ENCODE measurements at regions not wholly inside any gene's neighbourhood (a gene's known extent, or its start where the extent isn't known, plus 50 kb on each side); places are given as distances from the start of the nearest gene placed in this dataset.

DNA sequence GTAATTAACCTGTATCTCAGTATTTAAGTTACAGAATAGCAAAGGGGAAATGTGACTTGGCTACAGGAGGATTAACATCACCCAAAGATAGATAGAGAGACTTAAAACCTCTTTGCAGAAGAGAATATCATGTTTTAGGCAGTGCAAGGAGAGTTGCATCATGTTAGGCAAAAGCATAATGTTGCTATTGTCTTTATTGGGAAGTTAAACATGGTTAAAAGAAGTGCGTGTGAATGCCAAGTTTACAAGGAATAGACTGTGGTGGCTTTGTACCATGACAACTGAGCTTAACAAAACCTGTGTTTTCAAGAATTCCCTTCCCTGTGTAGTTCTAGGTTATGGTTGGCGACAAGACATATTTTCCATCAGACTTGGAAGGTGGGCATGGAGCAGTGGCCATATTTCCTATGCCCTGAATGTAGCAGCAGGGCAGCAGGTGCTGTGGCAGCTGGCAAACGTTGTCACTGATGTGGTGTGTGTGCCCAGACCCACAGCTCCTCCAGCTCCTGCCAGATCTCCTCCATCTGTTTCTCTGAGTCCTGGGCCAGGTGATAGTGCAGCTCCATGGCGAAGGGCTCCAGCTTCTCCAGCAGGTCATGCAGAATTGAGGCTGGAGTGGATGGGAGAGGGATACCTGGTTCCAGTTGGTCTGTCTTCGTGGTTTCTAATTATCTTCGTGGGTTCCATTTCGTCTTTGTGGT, 163.3 kb downstream of the QRSL1 start:
- H3K27ac ChIP-seq, result no peak overlapping the region
- no peaks in the 10 kb centered on the region for H3K27me3 ChIP-seq
- 67 to 75% (median 69%) methylated on average over 7 of the region's 7 CpGs for WGBS, 5 donors
- H3K4me1 ChIP-seq, result peaks cover 3 to 12% (median 6%) of the 10 kb centered on the region in 4 donors
- no peaks in the 10 kb centered on the region for H3K9me3 ChIP-seq
- intact Hi-C loops (cut with DNase I; ENCODE audit: low total_unique reads), result no loop called here
- H3K4me3 ChIP-seq, result no peak overlapping the region
- H3K36me3 ChIP-seq, result no peaks in the 10 kb centered on the region
- DNase-seq, result no peak
- no peak for TF ChIP-seq POLR2AphosphoS5 (IDR thresholded peaks at IDR 0.05)
- no peak for TF ChIP-seq POLR2A (IDR thresholded peaks at IDR 0.05)
- no peak for TF ChIP-seq EP300 (IDR thresholded peaks at IDR 0.05)
- no peak for TF ChIP-seq CTCF (IDR thresholded peaks at IDR 0.05)

- 84 to 93% (median 87%) methylated on average over 8 of the region's 8 CpGs for WGBS, 5 donors
- Histone ChIP-seq H3K4me3 (no peak overlapping the region), H3K27ac (peak overlapping the region in 1 of 5 donors; percentile 17), H3K9me3 (no peaks in the 10 kb centered on the region), H3K4me1 (peaks cover 3 to 15% (median 11%) of the 10 kb centered on the region in 4 donors), H3K36me3 (no peaks in the 10 kb centered on the region), H3K27me3 (no peaks in the 10 kb centered on the region)
- intact Hi-C loops (cut with DNase I; ENCODE audit: low total_unique reads), result no loop called here
- no peak for TF ChIP-seq EP300 (IDR thresholded peaks at IDR 0.05)
- DNase-seq, result peak in 1 of 2 donors; percentile 36
These were observed 161.6 kb downstream of the QRSL1 start for GRCh38 chr6:106790935-106791334.

DNA sequence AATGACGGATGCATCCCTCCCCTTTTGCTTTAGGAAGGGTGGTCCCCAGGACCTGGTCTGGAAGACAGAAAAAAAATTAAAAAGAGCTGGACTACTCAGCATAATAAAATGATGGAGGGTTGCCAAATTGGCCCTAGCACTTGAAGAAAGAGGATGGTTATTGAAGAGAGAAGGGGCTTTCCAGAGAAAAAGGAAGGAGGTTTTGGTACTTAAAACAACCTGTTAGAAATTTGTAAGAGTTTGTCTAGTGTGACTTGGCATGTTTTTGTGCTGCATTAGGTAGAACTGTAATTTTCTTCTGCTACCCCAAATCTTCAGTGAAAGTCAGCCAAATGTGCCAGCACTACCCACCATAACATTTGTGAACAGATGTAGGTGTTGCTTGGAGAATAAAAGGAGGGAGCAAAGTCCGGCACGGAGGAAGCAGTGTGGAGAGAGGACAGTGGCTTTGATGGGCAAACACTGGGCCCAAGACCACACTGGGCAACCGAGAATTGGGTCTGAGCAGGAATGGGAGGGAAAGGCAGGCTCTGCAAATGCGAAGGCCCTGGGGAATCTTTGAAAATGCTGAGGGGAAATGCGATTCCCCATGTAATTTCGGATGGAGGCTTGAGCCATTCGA, 160.9 kb downstream of the QRSL1 start:
- WGBS, 5 donors, result 73 to 84% (median 81%) methylated on average over 8 of the region's 8 CpGs
- Histone ChIP-seq H3K4me1 (peaks cover 3 to 20% (median 13%) of the 10 kb centered on the region in 4 donors), H3K4me3 (no peak overlapping the region), H3K27ac (peak overlapping the region in 1 of 5 donors; percentile 17), H3K27me3 (no peaks in the 10 kb centered on the region), H3K9me3 (no peaks in the 10 kb centered on the region), H3K36me3 (no peaks in the 10 kb centered on the region)
- peak in 1 of 2 donors; percentile 41 for DNase-seq
- intact Hi-C loops (cut with DNase I; ENCODE audit: low total_unique reads), result no loop called here
- TF ChIP-seq CTCF (IDR thresholded peaks at IDR 0.05) (no peak), EP300 (IDR thresholded peaks at IDR 0.05) (no peak)

GRCh38 chr6:106789428-106790148, 160.2 kb downstream of the QRSL1 start:
- WGBS, 5 donors, result 72 to 84% (median 82%) methylated on average over 3 of the region's 3 CpGs
- intact Hi-C loops (cut with DNase I; ENCODE audit: low total_unique reads), result no loop called here
- Histone ChIP-seq H3K4me3 (no peak overlapping the region), H3K27me3 (no peaks in the 10 kb centered on the region), H3K4me1 (peaks cover 3 to 20% (median 14%) of the 10 kb centered on the region in 4 donors), H3K9me3 (no peaks in the 10 kb centered on the region), H3K27ac (peak overlapping the region in 1 of 5 donors; percentile 81), H3K36me3 (no peaks in the 10 kb centered on the region)
- no peak for DNase-seq
- TF ChIP-seq EP300 (IDR thresholded peaks at IDR 0.05) (no peak), POLR2A (IDR thresholded peaks at IDR 0.05) (no peak), CTCF (IDR thresholded peaks at IDR 0.05) (no peak), POLR2AphosphoS5 (IDR thresholded peaks at IDR 0.05) (no peak)

All from stomach (tissue), 8 donors.